ENCODE measurements at regions not wholly inside any gene's neighbourhood (a gene's known extent, or its start where the extent isn't known, plus 50 kb on each side); places are given as distances from the start of the nearest gene placed in this dataset.
"Not testable (repeated sequence)": the region's sequence is repeated elsewhere in the genome, so short reads cannot be mapped to it uniquely, and the experiment has no call there.

DNA sequence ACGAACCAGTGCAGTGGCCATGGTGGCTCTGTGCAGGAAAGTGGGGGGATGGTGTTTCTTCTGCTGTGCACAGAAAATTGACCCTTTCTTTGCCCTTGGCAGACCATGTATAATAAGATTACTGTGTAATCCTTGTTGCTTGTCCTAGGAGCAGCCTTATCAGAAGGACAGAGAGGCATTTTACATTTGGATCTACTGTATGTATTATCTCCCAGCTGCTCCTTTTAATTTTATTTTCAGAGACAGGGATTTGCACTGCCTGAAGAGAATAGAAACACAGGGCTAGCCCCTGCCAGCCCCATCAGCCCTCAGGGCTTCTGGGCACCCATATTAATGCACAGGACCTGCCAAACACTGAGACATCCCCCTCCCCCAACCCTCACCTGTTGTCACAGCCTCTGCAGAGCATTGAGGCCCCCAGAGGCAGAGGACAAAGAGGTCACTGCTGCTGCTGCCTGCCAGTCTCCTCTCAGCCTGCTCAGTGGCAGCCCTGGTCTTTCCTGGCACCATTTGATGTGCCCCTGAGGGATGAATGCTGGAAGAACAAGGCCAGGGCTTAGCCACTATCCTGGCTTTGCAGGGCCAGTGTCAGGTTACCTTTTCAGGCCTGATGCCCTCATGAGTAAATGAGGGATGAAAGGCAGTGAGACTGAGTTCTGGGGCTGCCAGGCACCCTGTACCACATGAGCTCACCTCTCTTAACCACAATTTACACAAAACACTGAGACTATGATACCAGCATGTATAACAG, 533.4 kb downstream of the NTRK3 start:
- ATAC-seq (no peak), DNase-seq (no peak)

DNA sequence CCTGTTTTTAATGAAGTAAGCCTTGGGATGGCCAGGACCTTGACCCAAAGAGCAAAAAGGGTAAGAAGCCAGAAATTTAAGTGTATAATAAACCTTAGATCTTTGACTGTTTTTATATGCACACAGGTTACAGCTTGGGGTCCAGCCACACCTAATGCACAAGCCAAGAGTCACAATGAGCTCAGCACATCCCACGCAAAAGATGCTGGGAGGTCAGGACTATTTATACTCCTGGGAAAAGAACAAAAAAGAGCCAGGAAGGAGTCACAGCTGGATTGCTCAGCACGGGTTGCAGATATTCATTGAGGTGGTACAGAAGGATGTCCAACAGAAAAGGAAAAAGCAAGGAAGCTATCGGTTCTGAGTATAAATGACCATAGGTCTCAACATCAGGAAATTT, 536.3 kb downstream of the NTRK3 start:
- no peak for ATAC-seq
- no peak for DNase-seq

DNA sequence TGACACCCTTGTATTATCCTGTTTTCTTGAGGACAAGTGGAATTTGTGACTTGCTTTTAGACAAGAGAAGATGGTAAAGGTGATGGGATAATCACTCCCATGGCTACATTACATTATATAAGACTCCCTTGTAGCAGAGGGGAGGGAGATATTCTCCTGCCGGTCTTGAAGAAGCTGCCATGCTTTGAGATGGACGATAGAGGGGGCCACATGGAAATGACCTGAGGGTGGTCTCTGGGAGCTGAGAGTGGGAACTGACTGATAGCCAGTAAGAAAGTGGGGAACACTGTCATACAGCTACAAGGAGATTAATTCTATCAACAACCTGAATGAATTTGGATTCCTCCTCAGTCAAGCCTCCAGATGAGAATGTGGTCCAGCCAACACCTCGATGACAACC, 540.1 kb downstream of the NTRK3 start:
- ATAC-seq (no peak), DNase-seq (no peak)

DNA sequence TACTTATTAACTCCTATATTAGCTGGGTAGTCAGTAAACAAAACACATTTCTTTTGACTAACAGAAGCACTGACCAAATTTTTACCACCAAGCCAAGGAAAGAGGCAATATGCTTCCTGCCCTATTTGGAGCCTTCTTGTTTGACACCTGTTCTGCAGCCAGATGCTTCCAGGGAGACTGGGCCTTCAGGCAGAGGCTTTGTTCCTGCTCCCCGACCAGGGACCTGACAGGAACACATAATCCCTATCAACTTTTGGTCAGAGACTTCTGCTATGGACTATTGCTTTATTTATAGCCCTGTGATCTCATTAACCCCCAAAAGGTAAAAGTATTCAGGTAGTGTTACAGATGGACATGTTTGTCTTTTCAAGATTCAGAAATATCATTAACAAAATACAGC, 541.3 kb downstream of the NTRK3 start:
- no peak for DNase-seq
- no peak for ATAC-seq

DNA sequence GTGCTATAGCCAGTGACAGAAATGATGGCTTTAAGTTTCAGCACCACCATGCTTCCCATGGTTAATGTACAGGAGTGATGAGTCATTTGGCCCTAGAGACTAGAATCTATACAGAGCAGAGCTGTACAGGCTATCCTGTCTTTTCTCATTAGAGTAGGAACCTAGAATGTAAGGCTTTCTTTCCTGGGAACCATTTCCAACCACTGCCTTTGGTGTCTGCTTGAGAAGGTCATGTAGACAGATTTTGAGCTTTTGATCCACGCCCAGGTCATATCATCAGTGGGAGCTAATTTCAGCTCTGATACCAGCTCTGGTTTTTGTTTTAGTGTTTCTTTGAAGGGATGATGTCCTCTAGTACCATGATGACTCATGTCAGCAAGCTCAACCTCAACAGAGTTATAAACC, 543.1 kb downstream of the NTRK3 start:
- ATAC-seq (no peak), DNase-seq (no peak)

DNA sequence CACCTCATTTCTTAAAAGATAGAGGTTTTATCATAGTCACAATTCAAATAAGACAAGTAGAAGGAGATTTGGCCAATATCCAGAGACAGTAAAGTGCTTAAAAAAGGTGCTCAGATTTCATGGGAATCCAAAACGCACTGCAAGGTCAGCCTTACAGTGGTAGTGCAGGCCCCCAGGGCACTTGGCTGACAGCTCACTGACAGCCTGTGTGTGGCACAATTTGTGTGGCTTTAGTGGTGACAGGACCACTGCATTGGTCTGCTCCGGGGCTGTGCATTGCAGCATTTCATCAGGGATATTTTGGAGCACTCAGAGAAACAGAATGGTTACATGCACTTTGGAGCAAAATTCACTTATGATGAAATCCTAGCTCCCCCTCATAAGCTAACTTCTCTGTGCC, 544.3 kb downstream of the NTRK3 start:
- ATAC-seq (no peak), DNase-seq (no peak)

DNA sequence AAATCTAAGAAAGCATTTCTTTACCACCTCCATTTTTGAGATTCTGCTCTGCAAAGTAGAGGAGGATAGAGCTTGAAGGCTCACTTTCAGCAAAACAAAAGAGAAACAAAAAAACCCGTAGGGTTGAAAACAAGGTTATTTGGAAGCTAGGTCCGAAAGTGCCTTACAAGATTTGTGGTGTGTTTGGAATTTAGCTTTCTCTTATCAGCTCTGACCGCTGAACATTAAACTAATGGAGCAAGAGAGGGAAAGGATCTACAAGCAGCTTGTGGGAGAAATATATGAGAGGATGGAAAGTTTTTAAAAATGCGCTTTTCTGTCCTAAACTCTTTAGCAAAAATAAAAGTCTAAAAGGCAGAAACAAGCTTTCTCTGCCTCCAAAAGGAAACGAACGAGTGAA, 545.5 kb downstream of the NTRK3 start:
- no peak for DNase-seq

DNA sequence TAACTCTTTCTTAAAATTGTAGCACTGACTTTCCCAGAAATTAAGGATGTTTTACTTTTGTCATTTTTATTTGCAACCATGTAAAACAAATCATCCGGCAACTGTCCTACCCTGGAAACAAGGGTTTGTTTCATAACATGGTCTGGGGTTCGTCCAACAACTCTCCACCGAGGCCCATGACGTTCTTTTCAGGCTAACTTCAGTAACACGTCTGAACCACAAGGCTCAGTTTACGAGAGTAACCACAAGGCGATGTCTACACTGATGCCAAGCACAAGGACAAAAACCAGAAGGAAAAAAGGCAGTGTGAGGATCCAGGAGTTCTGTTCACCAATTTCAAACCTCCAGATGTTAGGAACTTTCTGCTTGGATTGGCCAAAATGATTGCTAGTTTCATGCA, 546.1 kb downstream of the NTRK3 start:
- ATAC-seq (no peak), DNase-seq (no peak)

More for the DNA sequence above, 545.5 kb downstream of the NTRK3 start:
- ATAC-seq: no peak

DNA sequence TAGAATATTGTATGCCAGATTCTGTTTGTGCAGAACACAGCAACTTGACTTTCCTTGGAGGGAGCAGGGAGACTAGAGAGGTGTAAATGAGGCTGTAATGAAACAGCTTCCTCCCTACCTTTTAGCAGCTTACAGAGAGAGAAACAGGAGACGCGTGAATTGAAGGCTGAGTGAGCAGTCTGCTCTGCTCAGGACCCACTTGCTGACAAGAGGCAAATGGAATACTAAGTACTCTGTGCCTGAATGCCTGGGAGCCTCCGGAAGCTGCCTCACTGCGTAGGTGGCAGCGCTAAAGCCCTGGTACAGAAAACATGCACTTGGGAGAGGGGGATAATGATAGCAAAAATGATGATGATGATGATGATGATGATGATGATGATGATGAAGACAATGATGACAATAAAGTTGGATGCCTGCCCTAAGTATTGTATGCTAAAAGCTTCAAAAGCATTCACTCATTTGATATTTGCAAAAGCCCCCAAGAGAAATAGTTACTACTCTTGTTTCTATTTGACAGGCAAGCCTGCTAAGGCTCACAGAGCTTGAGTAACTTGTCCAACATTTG, 548.9 kb downstream of the NTRK3 start:
- no peak for ATAC-seq

DNA sequence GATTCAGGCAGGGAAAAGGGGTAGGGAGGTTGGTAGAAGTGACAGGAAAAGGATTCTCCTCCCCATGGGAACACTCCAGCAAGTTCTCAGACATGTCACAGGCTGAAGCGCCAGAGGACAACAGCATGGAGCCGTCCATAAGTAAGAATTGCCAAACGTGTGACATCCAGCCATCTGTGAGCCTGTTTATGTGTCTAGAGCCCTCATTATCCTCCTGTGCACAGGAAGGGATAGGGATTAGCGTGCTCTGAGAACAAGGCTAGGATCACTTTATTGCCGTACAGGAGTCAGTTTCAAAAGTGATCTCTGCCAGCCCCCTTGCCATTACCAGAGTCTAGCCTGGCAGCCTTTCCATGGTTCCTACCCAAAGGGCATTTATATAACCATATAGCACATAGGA, 549.5 kb downstream of the NTRK3 start:
- ATAC-seq: no peak
- no peak for DNase-seq

More for the DNA sequence above, 548.9 kb downstream of the NTRK3 start:
- no peak for DNase-seq

DNA sequence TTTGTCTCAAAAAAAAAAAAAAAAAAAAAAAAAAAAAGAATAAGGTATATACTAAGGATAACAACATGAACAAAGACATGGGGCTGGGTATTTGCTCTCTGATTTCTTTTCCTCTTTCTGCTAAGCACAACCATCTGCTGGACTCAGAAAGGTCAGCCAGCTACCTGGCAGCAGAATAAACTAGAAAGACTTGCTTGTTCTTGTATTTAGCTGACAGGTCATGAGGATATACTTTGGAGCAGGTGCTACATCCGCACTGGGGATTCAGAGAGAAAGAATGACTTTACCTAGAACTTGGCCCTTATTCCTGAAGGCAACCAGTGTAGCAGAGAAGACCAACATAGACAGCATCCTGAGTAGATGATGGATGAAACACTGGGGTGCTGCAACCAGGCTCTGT, 550.5 kb downstream of the NTRK3 start:
- DNase-seq: no peak

DNA sequence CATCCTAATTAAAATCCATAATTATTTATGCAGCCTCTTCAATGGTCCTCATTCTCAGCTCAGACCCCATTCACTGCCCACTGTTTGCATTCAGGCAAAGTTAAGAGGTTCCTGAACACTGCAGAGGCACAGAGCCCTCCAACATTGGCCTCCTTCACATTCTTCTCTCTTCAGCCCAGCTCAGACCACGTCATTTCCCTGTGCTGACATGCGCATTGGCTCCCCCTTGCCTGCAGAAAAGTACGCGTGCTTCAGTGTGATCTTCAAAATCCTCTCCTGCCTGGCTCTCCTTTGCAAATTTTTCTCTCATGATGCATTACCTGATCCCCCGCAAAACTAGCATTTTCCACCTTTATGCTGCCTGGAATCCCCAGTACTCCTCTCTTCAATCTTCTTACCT, 552.3 kb downstream of the NTRK3 start:
- ATAC-seq: no peak
- no peak for DNase-seq

More for the DNA sequence above, 550.5 kb downstream of the NTRK3 start:
- no peak for ATAC-seq

DNA sequence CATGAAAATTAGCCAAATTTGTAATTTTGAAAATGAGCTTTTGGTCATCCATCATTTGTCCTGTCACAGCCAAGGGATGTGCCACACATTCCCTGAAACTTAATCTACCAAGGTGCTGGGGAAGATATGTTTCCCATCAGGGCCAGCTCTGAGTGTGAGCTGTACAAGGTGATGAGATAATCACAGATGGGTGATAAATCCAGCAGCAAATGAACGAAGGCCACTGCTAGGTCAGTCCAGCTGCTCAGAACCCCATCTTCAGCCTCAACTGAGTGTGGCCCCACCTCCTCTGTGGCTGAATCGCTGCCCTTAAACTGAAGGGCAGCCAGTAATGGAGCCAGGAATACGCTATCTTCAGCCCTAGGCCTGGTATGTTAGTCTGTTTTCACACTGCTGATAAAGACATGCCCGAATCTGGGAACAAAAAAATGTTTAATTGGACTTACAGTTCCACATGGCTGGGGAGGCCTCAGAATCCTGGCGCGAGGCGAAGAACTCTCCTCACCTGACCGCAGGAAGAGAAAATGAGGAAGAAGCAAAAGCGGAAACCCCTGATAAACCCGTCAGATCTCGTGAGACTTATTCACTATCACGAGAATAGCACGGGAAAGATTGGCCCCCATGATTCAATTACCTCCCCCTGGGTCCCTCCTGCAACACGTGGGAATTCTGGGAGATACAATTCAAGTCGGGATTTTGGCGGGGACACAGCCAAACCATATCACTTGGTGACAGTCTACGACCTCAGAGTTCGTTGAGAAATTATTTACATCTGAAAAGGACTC, 553.0 kb downstream of the NTRK3 start:
- ATAC-seq: no peak
- DNase-seq: no peak

DNA sequence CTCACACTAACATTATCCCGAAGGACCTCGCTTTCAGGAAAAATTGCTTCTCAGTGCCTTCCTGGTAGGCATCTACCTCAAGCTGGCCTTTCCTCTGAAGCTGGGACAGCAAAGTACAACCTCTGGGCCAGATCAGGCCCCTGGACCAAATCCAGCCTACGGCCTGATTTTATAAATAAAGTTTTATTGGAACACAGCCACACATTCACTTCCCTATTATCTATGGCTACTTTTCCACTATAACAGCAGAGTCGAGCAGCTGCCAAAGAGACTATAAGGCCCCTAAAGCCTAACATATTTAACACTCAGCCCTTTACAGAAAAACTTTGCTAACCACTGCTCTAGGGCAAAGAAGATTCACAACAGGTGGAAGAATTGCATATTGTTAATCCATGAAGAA, 554.3 kb downstream of the NTRK3 start:
- no peak for DNase-seq
- no peak for ATAC-seq

DNA sequence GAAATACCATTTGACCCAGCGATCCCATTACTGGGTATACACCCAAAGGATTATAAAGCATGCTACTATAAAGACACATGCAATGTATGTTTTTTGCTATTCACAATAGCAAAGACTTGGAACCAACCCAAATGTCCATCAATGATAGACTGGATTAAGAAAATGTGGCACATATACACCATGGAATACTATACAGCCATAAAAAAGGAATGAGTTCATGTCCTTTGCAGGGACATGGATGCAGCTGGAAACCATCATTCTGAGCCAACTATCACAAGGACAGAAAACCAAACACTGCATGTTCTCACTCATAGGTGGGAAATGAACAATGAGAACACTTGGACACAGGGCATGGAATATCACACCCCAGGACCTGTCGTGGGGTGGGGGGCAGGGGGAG, 558.1 kb downstream of the NTRK3 start:
- not testable (repeated sequence) for DNase-seq, ATAC-seq

DNA sequence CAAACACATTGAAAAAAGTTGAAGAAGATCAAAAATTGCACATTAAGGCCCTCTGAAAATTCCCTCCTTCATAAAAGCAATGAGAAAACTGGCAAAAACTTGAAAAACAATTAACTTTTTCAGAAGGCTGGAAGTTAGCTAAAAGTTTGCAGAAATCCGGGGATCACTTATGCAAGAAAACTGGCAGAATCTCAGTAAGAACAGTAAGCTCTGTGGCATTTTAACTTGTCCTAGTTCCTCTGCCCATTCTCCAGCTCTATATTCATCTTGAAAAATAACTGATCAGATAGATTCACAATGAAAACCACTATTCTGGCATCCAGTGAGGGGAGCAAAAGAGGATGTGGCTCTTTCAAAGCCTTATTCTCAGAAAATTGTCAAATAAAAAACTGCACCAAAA, 566.8 kb downstream of the NTRK3 start:
- no peak for ATAC-seq

DNA sequence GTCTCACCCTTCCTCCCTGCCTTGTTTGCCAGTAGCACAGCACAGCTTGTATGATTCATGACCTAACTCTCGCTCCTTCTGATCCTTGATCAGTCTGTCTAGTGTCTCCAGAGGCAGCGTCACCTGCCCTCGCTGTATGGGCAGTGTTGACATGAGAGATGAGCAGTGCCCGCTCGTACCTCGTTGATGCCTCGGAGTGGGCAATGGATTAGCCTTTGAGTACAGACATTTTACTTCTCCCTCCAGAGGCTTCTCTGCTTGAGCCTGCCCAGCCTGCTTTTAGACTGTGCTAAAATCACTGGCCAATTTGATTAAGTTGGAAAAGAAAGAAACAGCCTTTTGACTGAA, 569.0 kb downstream of the NTRK3 start:
- DNase-seq: no peak
- no peak for ATAC-seq

More for the DNA sequence above, 566.8 kb downstream of the NTRK3 start:
- DNase-seq: no peak

DNA sequence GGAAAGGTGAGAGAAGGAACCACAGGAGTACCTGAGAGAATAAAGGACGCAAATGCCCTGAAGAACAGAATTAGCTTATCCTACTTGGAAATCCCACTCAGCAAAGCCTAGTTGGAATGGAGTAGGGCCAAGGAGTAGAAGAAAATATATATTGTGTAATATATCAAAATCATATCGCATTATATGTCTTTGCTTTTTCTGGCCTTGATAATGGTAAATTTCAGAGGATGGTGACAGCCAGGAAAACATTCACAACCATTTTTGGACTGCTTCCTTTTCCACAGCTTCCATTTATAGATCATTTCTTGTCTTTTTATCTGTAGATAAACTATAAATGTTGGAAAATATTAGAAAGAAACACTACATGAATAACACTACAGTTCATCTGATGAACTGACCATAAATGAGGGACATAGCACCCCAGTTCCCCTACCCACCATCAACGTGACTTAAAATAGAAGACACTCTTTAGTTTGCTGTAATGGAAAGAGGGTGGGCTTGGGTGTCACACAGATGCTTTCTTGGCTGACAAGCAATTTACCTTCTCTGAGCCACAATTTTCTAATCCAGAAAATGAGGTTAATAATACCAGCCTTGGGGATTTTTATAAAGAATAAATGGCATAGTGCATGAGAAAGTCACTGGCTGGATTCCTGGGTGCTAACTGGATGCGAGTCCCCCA, 569.6 kb downstream of the NTRK3 start:
- ATAC-seq (no peak), DNase-seq (no peak)

DNA sequence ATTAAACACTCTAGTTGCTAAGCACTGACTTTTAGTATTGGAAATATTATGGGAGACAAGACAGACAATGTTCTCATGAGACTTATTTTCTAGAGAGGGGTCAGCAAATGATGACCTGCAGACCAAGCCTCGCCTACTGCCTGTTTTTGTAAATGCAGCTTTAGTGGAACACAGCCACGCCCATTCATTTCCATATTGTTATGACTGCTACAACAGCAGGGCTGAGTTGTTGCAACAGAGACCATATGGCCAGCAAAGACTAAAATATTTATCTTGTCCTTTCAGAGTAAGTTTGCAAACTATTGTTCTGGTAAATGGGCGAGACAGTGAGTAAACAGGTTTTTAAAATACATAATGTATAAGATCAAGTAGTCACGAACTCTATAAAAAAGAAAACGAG, 570.2 kb downstream of the NTRK3 start:
- DNase-seq: no peak
- ATAC-seq: no peak

DNA sequence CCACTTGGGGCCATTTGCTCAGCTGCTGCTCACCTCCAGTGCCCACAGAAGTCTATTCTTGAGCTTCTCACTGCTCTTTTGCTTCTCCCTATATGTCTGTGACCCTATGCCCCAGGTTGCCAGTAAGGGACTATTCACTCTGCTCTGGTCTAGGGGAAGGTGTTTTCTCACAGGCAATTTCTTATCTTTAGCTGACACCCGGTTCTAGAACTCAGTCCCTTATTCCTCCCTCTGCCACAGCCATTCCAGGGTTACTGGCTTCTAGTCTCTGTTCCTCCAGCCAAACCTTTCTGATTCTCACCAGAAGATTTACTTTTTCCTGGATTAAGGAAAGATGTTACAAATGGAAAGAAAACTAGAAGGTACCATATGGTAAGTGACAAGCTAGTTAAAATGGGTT, 574.0 kb downstream of the NTRK3 start:
- DNase-seq (no peak), ATAC-seq (no peak)

DNA sequence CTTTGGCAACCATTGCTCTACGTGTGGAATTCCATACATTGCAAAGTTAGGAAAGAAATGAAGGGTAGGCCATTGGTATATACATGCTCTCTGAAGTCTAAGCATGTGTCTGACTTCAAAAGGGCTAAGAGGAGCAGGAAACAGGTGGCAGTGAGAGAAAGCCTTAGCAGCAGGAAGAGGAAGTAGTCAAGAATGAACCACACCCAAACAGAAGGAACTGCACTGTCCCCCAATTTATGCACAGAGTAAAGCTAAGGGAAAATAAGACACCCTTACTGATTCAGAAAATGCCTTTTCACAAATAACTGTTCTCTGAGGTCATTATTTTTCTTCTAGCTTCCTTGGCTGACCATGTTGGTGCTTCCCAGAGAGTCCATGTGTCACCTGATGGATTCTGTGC, 575.4 kb downstream of the NTRK3 start:
- no peak for ATAC-seq

DNA sequence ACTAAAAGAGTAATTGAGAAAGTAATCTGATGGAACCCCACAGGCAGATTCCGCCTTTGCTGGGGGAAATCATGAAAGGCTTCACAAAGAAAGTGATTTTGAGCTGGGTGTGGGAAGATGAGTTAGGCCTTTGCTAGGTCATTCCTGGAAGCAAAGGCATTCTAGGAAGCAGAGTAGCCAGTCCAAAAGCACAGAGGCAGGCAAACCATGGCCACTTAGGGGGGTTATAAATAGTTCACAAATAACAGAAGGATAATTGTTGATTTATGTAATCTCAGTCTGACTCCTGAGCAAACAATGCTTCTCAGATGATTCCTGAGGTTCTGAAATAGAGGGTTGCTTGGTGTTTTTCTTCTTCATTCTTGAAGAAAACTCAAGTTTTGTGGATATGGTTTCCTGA, 576.3 kb downstream of the NTRK3 start:
- DNase-seq (no peak), ATAC-seq (no peak)

More for the DNA sequence above, 575.4 kb downstream of the NTRK3 start:
- no peak for DNase-seq

DNA sequence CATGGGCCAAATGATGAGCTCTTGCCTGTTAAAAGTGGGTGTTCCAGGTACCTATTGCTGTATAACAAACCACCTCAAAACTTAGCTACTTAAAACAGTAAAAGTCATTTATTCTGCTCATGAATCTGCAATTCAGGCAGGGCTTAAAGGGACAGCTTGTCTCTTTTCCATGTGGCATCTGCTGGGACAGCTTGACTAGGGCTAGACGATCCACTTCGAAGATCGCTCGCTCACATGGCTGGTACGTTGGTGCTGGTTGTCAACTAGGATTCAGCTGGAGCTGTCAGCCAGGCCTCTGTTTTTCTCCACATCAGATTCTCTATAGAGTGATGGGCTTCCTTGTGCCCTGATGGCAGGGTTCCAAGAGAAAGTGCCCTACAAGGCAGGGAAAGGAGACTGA, 581.3 kb downstream of the NTRK3 start:
- DNase-seq (no peak), ATAC-seq (no peak)

Data from stimulated activated naive CD8-positive, alpha-beta T cell treated with anti-CD3 and anti-CD28 coated beads, Interleukin-15, Interleukin-2, amounts not matched to agents 100 U/mL and 50 U/mL, for 24 hours (primary cell).